Adrenal gland (tissue), 9 donors: ENCODE measurements at regions not wholly inside any gene's neighbourhood (a gene's known extent, or its start where the extent isn't known, plus 50 kb on each side); places are given as distances from the start of the nearest gene placed in this dataset.

ENCODE experiments used
- DNase-seq, 7 donors: peaks; one replicate each; pipeline ENCODE4 v3.0.0-alpha.2; 2019 to 2020
- H3K27ac ChIP-seq, 5 donors: fragments of 200-600 bp; sonication (generic) in 4 of 5; 1 replicate in 3 of 5; 2 replicates in 2 of 5; pipeline versions ENCODE4 v1.5.1 to v1.8.0; 2016 to 2020; ENCODE audit warnings: mild to moderate bottlenecking in 1 of 5
- H3K27me3 ChIP-seq: fragments of 200-600 bp; 2 replicates; pipeline ENCODE4 v1.8.0; 2021
- H3K36me3 ChIP-seq, 2 donors: fragments of 200-600 bp; replicated peaks in 1 of 2; 1 replicate in 1 of 2; 2 replicates in 1 of 2; pipeline versions ENCODE4 v1.5.1 to v1.8.0; 2018 to 2022
- H3K4me1 ChIP-seq, 2 donors: fragments of 200-600 bp; replicated peaks in 1 of 2; 1 replicate in 1 of 2; 2 replicates in 1 of 2; pipeline versions ENCODE4 v1.5.1 to v1.8.0; 2018 to 2021
- H3K4me3 ChIP-seq, 4 donors: fragments of 200-600 bp; sonication (generic) in 3 of 4; one replicate each; pipeline ENCODE4 v1.5.1; 2016 to 2018
- H3K9me3 ChIP-seq, 3 donors: fragments of 200-600 bp; sonication (generic) in 1 of 3; replicated peaks in 1 of 3; 1 replicate in 2 of 3; 2 replicates in 1 of 3; pipeline versions ENCODE4 v1.5.1 to v1.8.0; 2016 to 2021
- POLR2A ChIP-seq, 2 donors: fragments of 450-650 bp; IDR thresholded peaks; one replicate each; pipeline ENCODE4 v1.6.1; 2017; ENCODE audit warnings: antibody characterized with exemption in 2 of 2, mild to moderate bottlenecking in 2 of 2, moderate library complexity in 1 of 2
- WGBS, 4 donors: extraction: QIAGEN DNeasy Blood & Tissue Kit in 2 of 4; methylation state at CpG; one replicate each; pipeline versions ENCODE4 v1.1.5 to v1.1.7; 2013 to 2017; 5-methylcytosine and 5-hydroxymethylcytosine counted together
- intact Hi-C, 2 donors: fragments of 100-400 bp; cut with DNase I; formaldehyde crosslinking; loops; one replicate each; pipeline versions ENCODE4 v1.14.1 to v1.15.0; 2022 to 2023
- TF ChIP-seq, protein P1 (sequence below), 6 experiments: fragments of 450-650 bp in 4 of 6; fragments of 200-600 bp in 2 of 6; sonication (generic) in 1 of 6; IDR thresholded peaks; 1 replicate in 5 of 6; 2 replicates in 1 of 6; pipeline versions ENCODE4 v1.5.1 to v1.8.0; 2016 to 2021; ENCODE audit warnings: antibody characterized with exemption in 6 of 6, mild to moderate bottlenecking in 2 of 6, moderate library complexity in 1 of 6
- donor health status: healthy with polysubstance abuse.
- donor health status: Bipolar disorder and iron deficiency.
- donor health status: DM: yes; HTN: yes; CAD: no.
- donor health status: DM: no; HTN: no; CAD: no.
- donor health status: DM: no; HTN: no; CAD: no.

DNA sequence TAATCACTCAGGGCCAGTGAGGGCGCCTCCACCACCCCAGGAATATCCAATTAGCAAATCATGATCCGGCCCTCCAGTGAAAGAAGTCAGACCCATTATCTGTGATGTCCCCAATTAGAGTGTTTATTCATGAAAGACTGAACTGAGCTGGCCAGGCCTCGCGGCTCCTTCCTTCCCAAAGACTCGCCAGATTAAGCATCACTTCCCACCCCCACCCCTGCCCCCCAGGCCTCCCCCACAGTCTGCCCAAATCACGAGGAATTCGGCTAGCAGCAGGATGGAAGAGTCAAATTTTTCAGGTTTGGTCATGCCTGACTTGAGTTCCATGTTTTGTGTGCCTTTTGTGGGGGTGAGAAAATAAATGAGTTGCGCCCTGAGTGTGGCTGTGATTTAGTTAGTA is 298.4 kb upstream of the SALL1 start:
- DNase-seq, result no peak
- TF ChIP-seq POLR2A (IDR thresholded peaks at IDR 0.05), result no peak
- TF ChIP-seq, protein P1, sequence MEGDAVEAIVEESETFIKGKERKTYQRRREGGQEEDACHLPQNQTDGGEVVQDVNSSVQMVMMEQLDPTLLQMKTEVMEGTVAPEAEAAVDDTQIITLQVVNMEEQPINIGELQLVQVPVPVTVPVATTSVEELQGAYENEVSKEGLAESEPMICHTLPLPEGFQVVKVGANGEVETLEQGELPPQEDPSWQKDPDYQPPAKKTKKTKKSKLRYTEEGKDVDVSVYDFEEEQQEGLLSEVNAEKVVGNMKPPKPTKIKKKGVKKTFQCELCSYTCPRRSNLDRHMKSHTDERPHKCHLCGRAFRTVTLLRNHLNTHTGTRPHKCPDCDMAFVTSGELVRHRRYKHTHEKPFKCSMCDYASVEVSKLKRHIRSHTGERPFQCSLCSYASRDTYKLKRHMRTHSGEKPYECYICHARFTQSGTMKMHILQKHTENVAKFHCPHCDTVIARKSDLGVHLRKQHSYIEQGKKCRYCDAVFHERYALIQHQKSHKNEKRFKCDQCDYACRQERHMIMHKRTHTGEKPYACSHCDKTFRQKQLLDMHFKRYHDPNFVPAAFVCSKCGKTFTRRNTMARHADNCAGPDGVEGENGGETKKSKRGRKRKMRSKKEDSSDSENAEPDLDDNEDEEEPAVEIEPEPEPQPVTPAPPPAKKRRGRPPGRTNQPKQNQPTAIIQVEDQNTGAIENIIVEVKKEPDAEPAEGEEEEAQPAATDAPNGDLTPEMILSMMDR (IDR thresholded peaks at IDR 0.05), result no peak
- 23 to 35% (median 31%) methylated on average over 5 to 8 of the region's 8 CpGs for WGBS, 4 donors

DNA sequence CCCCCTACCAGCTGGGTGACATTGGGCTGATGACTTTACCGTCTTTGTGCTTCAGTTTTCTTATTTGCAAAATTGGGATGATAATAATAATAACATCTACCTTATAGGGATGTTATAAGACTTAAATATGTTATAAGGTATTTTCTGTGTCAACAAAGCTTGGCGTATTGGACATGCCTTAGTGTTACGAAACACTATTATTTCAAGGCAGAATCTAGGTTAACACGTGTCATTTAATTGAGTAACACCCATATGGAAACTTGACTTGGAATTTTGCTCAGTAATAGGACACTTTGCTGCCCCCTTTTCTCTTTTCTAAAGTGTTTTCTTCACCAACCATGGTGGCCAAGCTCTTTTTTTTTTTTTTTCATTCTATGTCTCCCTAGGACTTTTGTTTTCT is 294.2 kb upstream of the SALL1 start:
- intact Hi-C loops, result no loop called here
- 54 to 79% (median 65%) methylated on average over 4 of the region's 4 CpGs for whole genome bisulfite sequencing, 4 donors
- no peaks in the 10 kb centered on the region for H3K36me3 ChIP-seq
- H3K4me1 ChIP-seq, result no peaks in the 10 kb centered on the region
- H3K4me3 ChIP-seq, result no peak overlapping the region
- no peak overlapping the region for H3K27ac ChIP-seq
- TF ChIP-seq POLR2A (IDR thresholded peaks at IDR 0.05), result no peak
- TF ChIP-seq, protein P1 (IDR thresholded peaks at IDR 0.05), result no peak
- no peak for DNase-seq
- H3K9me3 ChIP-seq, result no peaks in the 10 kb centered on the region
- H3K27me3 ChIP-seq, result peaks cover 11% of the 10 kb centered on the region

More for the DNA sequence above, 298.4 kb upstream of the SALL1 start:
- Histone ChIP-seq H3K27ac (no peak overlapping the region), H3K4me1 (no peaks in the 10 kb centered on the region), H3K9me3 (no peaks in the 10 kb centered on the region), H3K4me3 (no peak overlapping the region), H3K36me3 (no peaks in the 10 kb centered on the region), H3K27me3 (no peaks in the 10 kb centered on the region)
- intact Hi-C loops, result no loop called here

DNA sequence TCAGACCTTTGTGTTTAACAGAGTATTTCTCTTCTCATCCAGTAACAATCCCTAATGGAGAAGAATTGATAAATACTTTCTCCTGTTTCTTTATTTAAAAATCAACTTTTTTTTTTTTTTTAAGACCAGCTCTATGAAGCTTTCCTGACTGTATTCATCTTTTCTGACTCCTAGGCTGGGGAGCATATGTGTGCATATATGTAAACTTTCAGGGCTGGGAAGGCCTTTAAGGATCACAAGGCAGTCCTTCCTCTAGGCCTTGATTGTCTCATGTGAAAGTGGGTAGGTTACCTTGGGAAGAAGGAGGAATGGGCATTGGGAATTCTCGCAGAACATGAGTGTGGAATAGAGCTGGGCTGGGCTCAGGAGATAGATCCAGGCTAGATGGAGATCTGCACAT is 292.9 kb upstream of the SALL1 start:
- H3K4me1 ChIP-seq, result no peaks in the 10 kb centered on the region
- 75 to 92% (median 86%) methylated on average over 1 of the region's 1 CpG for WGBS, 4 donors
- no peaks in the 10 kb centered on the region for H3K36me3 ChIP-seq
- no peak for DNase-seq
- intact Hi-C loops, result no loop called here
- H3K27ac ChIP-seq, result no peak overlapping the region
- peaks cover 16% of the 10 kb centered on the region for H3K27me3 ChIP-seq
- no peaks in the 10 kb centered on the region for H3K9me3 ChIP-seq
- H3K4me3 ChIP-seq, result no peak overlapping the region
- TF ChIP-seq POLR2A (IDR thresholded peaks at IDR 0.05), result no peak
- TF ChIP-seq, protein P1 (IDR thresholded peaks at IDR 0.05), result no peak

DNA sequence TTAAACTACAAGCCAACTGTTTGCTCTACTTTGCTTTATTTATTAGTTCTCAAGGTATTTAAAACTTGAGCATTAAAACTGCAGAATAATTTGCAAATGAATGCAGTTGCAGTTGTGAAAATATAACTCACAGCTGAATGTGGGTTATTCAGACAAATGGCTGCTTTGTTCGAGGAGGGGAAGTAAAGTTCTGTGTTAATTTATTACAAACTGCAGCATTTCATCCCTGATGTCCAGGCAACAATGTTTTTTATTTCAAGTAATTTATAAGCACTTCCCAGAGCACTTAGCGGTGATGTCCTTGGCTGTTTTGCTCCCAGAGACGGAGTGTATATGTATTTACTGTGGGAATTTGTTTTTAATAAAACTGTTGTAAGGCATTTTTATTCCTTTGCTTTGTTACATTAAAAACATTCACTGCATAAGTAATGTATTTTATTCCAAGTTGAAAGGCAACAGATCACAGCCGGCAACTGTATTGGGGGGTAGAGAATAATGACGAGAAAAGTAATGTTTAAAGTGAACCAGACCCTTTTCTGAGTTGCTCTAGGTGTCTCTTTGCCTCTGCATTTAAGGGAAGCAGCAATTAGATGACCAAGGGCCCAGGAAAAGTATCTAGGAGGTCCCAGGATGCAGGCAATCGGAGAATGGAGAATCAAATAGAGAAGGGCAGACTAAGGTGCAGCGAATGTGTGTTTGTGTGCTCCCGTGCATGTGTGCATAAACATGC is 291.2 kb upstream of the SALL1 start:
- WGBS, 4 donors, result 46 to 57% (median 51%) methylated on average over 8 of the region's 8 CpGs

More for the DNA sequence above, 291.2 kb upstream of the SALL1 start:
- intact Hi-C loops, result no loop called here
- H3K9me3 ChIP-seq, result no peaks in the 10 kb centered on the region
- no peak overlapping the region for H3K4me3 ChIP-seq
- H3K27me3 ChIP-seq, result peaks cover 20% of the 10 kb centered on the region
- no peak for DNase-seq
- H3K27ac ChIP-seq, result no peak overlapping the region
- no peaks in the 10 kb centered on the region for H3K4me1 ChIP-seq
- no peaks in the 10 kb centered on the region for H3K36me3 ChIP-seq
- TF ChIP-seq, protein P1 (IDR thresholded peaks at IDR 0.05), result no peak
- TF ChIP-seq POLR2A (IDR thresholded peaks at IDR 0.05), result no peak
